ENCODE measurements at regions not wholly inside any gene's neighbourhood (a gene's known extent, or its start where the extent isn't known, plus 50 kb on each side); places are given as distances from the start of the nearest gene placed in this dataset.

DNA sequence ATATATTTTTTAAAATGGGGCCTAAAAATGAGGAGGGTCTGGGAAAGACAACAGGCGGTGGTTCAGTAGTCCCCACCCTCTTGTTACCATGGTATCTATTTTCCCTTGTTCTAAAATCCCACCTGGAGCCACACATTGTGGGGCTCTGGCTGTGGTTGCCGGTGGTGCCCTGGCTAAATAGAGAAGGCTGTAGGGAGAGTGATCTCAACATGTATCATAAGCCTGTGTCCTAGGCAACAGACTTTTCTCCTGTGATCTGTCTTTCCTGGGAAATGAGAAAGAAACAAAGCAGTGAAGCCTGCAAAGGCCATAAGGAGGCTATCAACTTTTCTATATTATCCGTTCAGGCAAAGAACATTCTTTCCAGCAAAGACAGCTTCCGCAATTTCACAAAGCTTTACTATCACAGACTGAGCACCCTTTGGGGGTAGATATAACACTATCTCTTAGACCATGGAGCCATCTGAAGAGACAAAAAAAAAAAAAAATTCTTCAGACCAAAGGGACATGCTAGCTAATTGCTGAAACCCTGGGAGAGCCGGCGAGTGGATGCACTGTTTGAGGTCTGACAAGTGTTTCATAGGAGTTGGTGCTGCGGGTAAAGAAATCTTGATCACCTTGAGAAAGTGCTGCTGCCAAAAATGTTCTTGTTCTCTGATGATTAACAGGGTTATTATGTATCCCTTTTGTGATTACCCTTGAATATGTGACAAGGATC lies 879.2 kb upstream of the DDX18 start:
- Histone ChIP-seq H3K4me1 (no peaks in the 10 kb centered on the region), H3K79me2 (ENCODE audit: low read depth) (no peaks in the 10 kb centered on the region), H3K4me2 (no peak overlapping the region), H4K20me1 (ENCODE audit: low read depth) (no peaks in the 10 kb centered on the region), H3K9ac (no peak overlapping the region), H3K9me3 (ENCODE audit: low read depth) (no peaks in the 10 kb centered on the region), H3K27me3 (no peaks in the 10 kb centered on the region), H3K36me3 (no peaks in the 10 kb centered on the region), H2AFZ (replicated peaks) (no peak overlapping the region), H3K4me3 (no peak overlapping the region), H3F3A (ENCODE audit: low read depth) (no peaks in the 10 kb centered on the region), H3K27ac (no peak overlapping the region)
- peak overlapping the region; percentile 46 for H3K27ac Mint-ChIP-seq
- peaks cover 8% of the 10 kb centered on the region for H3K4me1 Mint-ChIP-seq
- no peaks in the 10 kb centered on the region for H3K27me3 Mint-ChIP-seq (ENCODE audit: insufficient read depth, low read depth)
- H3K4me3 Mint-ChIP-seq, result no peak overlapping the region
- peaks cover 6% of the 10 kb centered on the region for H3K9me3 Mint-ChIP-seq
- no peak for DNase-seq (ENCODE audit: low spot score)
- no peak for TF ChIP-seq EZH2 (IDR thresholded peaks at IDR 0.05)
- TF ChIP-seq, protein P1, sequence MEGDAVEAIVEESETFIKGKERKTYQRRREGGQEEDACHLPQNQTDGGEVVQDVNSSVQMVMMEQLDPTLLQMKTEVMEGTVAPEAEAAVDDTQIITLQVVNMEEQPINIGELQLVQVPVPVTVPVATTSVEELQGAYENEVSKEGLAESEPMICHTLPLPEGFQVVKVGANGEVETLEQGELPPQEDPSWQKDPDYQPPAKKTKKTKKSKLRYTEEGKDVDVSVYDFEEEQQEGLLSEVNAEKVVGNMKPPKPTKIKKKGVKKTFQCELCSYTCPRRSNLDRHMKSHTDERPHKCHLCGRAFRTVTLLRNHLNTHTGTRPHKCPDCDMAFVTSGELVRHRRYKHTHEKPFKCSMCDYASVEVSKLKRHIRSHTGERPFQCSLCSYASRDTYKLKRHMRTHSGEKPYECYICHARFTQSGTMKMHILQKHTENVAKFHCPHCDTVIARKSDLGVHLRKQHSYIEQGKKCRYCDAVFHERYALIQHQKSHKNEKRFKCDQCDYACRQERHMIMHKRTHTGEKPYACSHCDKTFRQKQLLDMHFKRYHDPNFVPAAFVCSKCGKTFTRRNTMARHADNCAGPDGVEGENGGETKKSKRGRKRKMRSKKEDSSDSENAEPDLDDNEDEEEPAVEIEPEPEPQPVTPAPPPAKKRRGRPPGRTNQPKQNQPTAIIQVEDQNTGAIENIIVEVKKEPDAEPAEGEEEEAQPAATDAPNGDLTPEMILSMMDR (IDR thresholded peaks at IDR 0.05), result no peak
- no peak for TF ChIP-seq EZH2phosphoT487 (IDR thresholded peaks at IDR 0.05)
- H3K36me3 Mint-ChIP-seq, result no peaks in the 10 kb centered on the region

DNA sequence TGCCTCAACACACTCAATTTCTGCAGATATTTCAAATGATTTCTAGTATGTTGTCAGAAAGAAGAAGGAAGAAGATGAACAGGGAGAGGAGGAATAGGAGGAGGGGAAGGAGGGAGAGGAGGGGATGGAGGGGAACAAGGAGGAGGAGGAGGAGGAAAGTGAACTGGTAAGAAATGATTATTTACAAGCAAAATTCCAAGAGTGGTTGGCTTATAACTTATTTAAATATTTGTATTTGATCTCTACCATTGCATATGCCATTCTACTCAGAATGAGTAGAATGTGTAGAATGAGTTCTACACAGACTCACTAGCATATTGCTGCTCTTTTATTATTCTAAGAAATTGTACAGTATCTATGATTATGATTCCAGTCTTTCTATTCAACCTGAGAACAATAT lies 866.2 kb upstream of the DDX18 start:
- Histone ChIP-seq H3K9me3 (ENCODE audit: low read depth) (no peaks in the 10 kb centered on the region), H3K4me1 (no peaks in the 10 kb centered on the region), H3K4me3 (no peak overlapping the region), H3F3A (ENCODE audit: low read depth) (no peaks in the 10 kb centered on the region), H3K27ac (no peak overlapping the region), H3K4me2 (no peak overlapping the region), H3K79me2 (ENCODE audit: low read depth) (no peaks in the 10 kb centered on the region), H3K9ac (no peak overlapping the region), H3K36me3 (no peaks in the 10 kb centered on the region), H3K27me3 (no peaks in the 10 kb centered on the region), H4K20me1 (ENCODE audit: low read depth) (no peaks in the 10 kb centered on the region), H2AFZ (replicated peaks) (no peak overlapping the region)
- Mint-ChIP-seq H3K4me3 (no peak overlapping the region), H3K4me1 (peaks cover 8% of the 10 kb centered on the region), H3K27ac (no peak overlapping the region), H3K9me3 (no peaks in the 10 kb centered on the region), H3K36me3 (no peaks in the 10 kb centered on the region), H3K27me3 (ENCODE audit: insufficient read depth, low read depth) (no peaks in the 10 kb centered on the region)
- TF ChIP-seq EZH2phosphoT487 (IDR thresholded peaks at IDR 0.05) (no peak), EZH2 (IDR thresholded peaks at IDR 0.05) (no peak)
- TF ChIP-seq, protein P1 (IDR thresholded peaks at IDR 0.05), result no peak
- no peak for DNase-seq (ENCODE audit: low spot score)

DNA sequence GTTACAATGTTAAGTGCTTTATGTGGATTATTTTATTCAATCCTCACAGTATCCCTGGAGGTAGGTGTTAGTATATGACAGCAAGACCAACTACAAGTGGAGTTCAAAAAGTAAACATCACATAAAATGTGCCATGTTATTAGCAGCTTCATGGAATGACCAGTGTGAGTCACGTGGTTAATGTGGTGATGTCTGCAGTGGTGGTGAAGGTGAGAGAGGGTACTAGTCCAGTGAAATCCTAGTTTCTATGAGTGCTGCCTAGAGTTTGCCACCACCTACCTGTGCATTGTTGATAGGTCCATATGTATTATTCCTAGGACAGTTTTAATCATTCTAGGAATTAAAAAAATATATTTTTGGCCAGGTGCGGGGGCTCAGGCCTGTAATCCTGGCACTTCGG lies 865.2 kb upstream of the DDX18 start:
- Histone ChIP-seq H3K4me1 (no peaks in the 10 kb centered on the region), H3K4me2 (no peak overlapping the region), H3F3A (ENCODE audit: low read depth) (no peaks in the 10 kb centered on the region), H3K4me3 (no peak overlapping the region), H4K20me1 (ENCODE audit: low read depth) (no peaks in the 10 kb centered on the region), H3K27ac (no peak overlapping the region), H3K27me3 (no peaks in the 10 kb centered on the region), H3K36me3 (no peaks in the 10 kb centered on the region), H3K9me3 (ENCODE audit: low read depth) (no peaks in the 10 kb centered on the region), H3K9ac (no peak overlapping the region), H2AFZ (replicated peaks) (no peak overlapping the region), H3K79me2 (ENCODE audit: low read depth) (no peaks in the 10 kb centered on the region)
- no peak overlapping the region for H3K27ac Mint-ChIP-seq
- peaks cover 8% of the 10 kb centered on the region for H3K4me1 Mint-ChIP-seq
- no peaks in the 10 kb centered on the region for H3K9me3 Mint-ChIP-seq
- no peak for DNase-seq (ENCODE audit: low spot score)
- TF ChIP-seq, protein P1 (IDR thresholded peaks at IDR 0.05), result no peak
- TF ChIP-seq EZH2phosphoT487 (IDR thresholded peaks at IDR 0.05), result no peak
- TF ChIP-seq EZH2 (IDR thresholded peaks at IDR 0.05), result no peak
- H3K27me3 Mint-ChIP-seq (ENCODE audit: insufficient read depth, low read depth), result no peaks in the 10 kb centered on the region
- no peak overlapping the region for H3K4me3 Mint-ChIP-seq
- H3K36me3 Mint-ChIP-seq, result no peaks in the 10 kb centered on the region

Measured in neural progenitor cell (in vitro differentiated cells).